OCI-LY7 (cell line): ENCODE measurements at regions not wholly inside any gene's neighbourhood (a gene's known extent, or its start where the extent isn't known, plus 50 kb on each side); places are given as distances from the start of the nearest gene placed in this dataset.

ENCODE experiments used
- BruUV-seq: library from RNA; stranded (reverse); fragments of 400-500 nt; replicated peaks from 2 replicates; lab custom pipeline; 2021; lab: Mats Ljungman, UMichigan
- CTCF ChIA-PET: fragments of 300-600 bp; sonication (Branson Sonifier 250); formaldehyde crosslinking; loops from one replicate; lab custom pipeline; 2022; ENCODE audit warnings: antibody characterized with exemption; ENCODE audit not compliant: unreplicated experiment; lab: Charles Lee
- POLR2A ChIA-PET: fragments of 300-600 bp; sonication (Branson Sonifier 250); formaldehyde crosslinking; loops from one replicate; lab custom pipeline; 2022; ENCODE audit warnings: antibody characterized with exemption; lab: Charles Lee
- DNase-seq: peaks from one replicate; pipeline ENCODE4 v3.0.0-alpha.2; 2015; ENCODE audit warnings: low spot score
- H2AFZ ChIP-seq: fragments of 200-600 bp; sonication (generic), shearing (Covaris generic); 2 replicates; pipeline ENCODE4 v1.6.1; 2014; ENCODE audit warnings: mild to moderate bottlenecking, antibody characterized with exemption, low read length, moderate library complexity
- H3K27ac ChIP-seq: fragments of 200-600 bp; sonication (generic); 2 replicates; pipeline ENCODE4 v1.5.1; 2014; ENCODE audit warnings: mixed run types, low read depth, mild to moderate bottlenecking, moderate library complexity, low read length, inconsistent platforms; ENCODE audit not compliant: poor library complexity, severe bottlenecking
- H3K36me3 ChIP-seq: fragments of 200-600 bp; sonication (generic); 2 replicates; pipeline ENCODE4 v1.6.1; 2014; ENCODE audit warnings: mild to moderate bottlenecking, antibody characterized with exemption, low read length, moderate library complexity, mixed read lengths; ENCODE audit not compliant: insufficient read depth
- H3K4me1 ChIP-seq: fragments of 200-600 bp; sonication (generic); 2 replicates; pipeline ENCODE4 v1.5.1; 2014; ENCODE audit warnings: mild to moderate bottlenecking, low read length; ENCODE audit not compliant: insufficient read depth, poor library complexity, severe bottlenecking
- H3K4me2 ChIP-seq: fragments of 200-600 bp; sonication (generic); 2 replicates; pipeline ENCODE4 v1.6.1; 2014; ENCODE audit warnings: mild to moderate bottlenecking, low read length
- H3K4me3 ChIP-seq: fragments of 200-600 bp; sonication (generic); 2 replicates; pipeline ENCODE4 v1.5.1; 2014; ENCODE audit warnings: mild to moderate bottlenecking, low read depth, low read length; ENCODE audit not compliant: poor library complexity, severe bottlenecking
- H3K79me2 ChIP-seq: fragments of 200-600 bp; sonication (generic); 2 replicates; pipeline ENCODE4 v1.6.1; 2016; ENCODE audit warnings: low read depth, mild to moderate bottlenecking, low read length, moderate library complexity, mixed read lengths; ENCODE audit not compliant: insufficient read depth
- H3K9me2 ChIP-seq: fragments of 200-600 bp; sonication (generic); 2 replicates; pipeline ENCODE4 v1.6.1; 2016; ENCODE audit warnings: mild to moderate bottlenecking, low read length, mixed read lengths; ENCODE audit not compliant: insufficient read depth
- H3K9me3 ChIP-seq: fragments of 200-600 bp; sonication (generic); 2 replicates; pipeline ENCODE4 v1.6.1; 2014; ENCODE audit warnings: mild to moderate bottlenecking, mixed run types, low read length, mixed read lengths
- H4K20me1 ChIP-seq: fragments of 200-600 bp; sonication (generic); 2 replicates; pipeline ENCODE4 v1.6.1; 2014; ENCODE audit warnings: mild to moderate bottlenecking, antibody characterized with exemption, low read length, moderate library complexity, mixed read lengths; ENCODE audit not compliant: insufficient read depth
- CTCF ChIP-seq: fragments of 200-600 bp; sonication (generic); conservative IDR thresholded peaks from 2 replicates; pipeline ENCODE4 v1.5.1; 2014; ENCODE audit warnings: mild to moderate bottlenecking, antibody characterized with exemption, low read length, moderate library complexity, mixed read lengths
- EZH2phosphoT487 ChIP-seq: fragments of 200-600 bp; sonication (generic); IDR thresholded peaks from 2 replicates; pipeline ENCODE4 v1.6.1; 2018; ENCODE audit warnings: low read depth, borderline replicate concordance, mild to moderate bottlenecking, mixed run types, antibody characterized with exemption, low read length, moderate library complexity, mixed read lengths
- intact Hi-C: fragments of 100-400 bp; cut with micrococcal nuclease; formaldehyde crosslinking; loops from one replicate; pipeline ENCODE4 v1.10.0; 2022; ENCODE audit not compliant: unreplicated experiment

GRCh38 chr2:147098940-147099339, 745.9 kb upstream of the ACVR2A start:
- Histone ChIP-seq H3K27ac (no peak overlapping the region), H3K4me2 (no peak overlapping the region), H3K79me2 (no peaks in the 10 kb centered on the region), H2AFZ (no peak overlapping the region), H4K20me1 (no peaks in the 10 kb centered on the region), H3K4me3 (no peak overlapping the region), H3K9me3 (no peaks in the 10 kb centered on the region), H3K9me2 (no peaks in the 10 kb centered on the region), H3K4me1 (no peaks in the 10 kb centered on the region), H3K36me3 (no peaks in the 10 kb centered on the region)
- BruUV-seq: no TSS peak
- intact Hi-C loops: no loop called here
- DNase-seq: no peak
- no peak for TF ChIP-seq CTCF
- TF ChIP-seq EZH2phosphoT487: no peak
- CTCF ChIA-PET: no interaction called here
- POLR2A ChIA-PET: no interaction called here

- Histone ChIP-seq H3K9me2 (no peaks in the 10 kb centered on the region), H3K4me1 (no peaks in the 10 kb centered on the region), H2AFZ (no peak overlapping the region), H3K79me2 (no peaks in the 10 kb centered on the region), H4K20me1 (no peaks in the 10 kb centered on the region), H3K27ac (no peak overlapping the region), H3K9me3 (no peaks in the 10 kb centered on the region), H3K4me3 (no peak overlapping the region), H3K4me2 (no peak overlapping the region), H3K36me3 (no peaks in the 10 kb centered on the region)
- TF ChIP-seq EZH2phosphoT487 (no peak), CTCF (no peak)
- DNase-seq: no peak
- CTCF ChIA-PET: no interaction called here
- BruUV-seq: no TSS peak
- POLR2A ChIA-PET: no interaction called here
- intact Hi-C loops: no loop called here
Measured at GRCh38 chr2:147097747-147098146, 747.1 kb upstream of the ACVR2A start.

GRCh38 chr2:147096671-147097070, 748.2 kb upstream of the ACVR2A start:
- POLR2A ChIA-PET: no interaction called here
- no peaks in the 10 kb centered on the region for H3K4me1 ChIP-seq
- H3K9me3 ChIP-seq: no peaks in the 10 kb centered on the region
- no peaks in the 10 kb centered on the region for H4K20me1 ChIP-seq
- no peak overlapping the region for H3K27ac ChIP-seq
- intact Hi-C loops: no loop called here
- TF ChIP-seq EZH2phosphoT487 (no peak), CTCF (no peak)
- H3K79me2 ChIP-seq: no peaks in the 10 kb centered on the region
- BruUV-seq: no TSS peak
- no peaks in the 10 kb centered on the region for H3K9me2 ChIP-seq
- no peak overlapping the region for H2AFZ ChIP-seq
- CTCF ChIA-PET: no interaction called here
- H3K36me3 ChIP-seq: no peaks in the 10 kb centered on the region
- DNase-seq: no peak
- no peak overlapping the region for H3K4me3 ChIP-seq
- no peak overlapping the region for H3K4me2 ChIP-seq
